H9 (cell line): ENCODE measurements at regions not wholly inside any gene's neighbourhood (a gene's known extent, or its start where the extent isn't known, plus 50 kb on each side); places are given as distances from the start of the nearest gene placed in this dataset.

ENCODE experiments used
- DNase-seq: peaks from one replicate; pipeline ENCODE4 v3.0.0-alpha.2; 2017
- H2AFZ ChIP-seq: one replicate; pipeline ENCODE4 v1.6.1; 2013; ENCODE audit warnings: mild to moderate bottlenecking, low read length, control low read depth, moderate library complexity
- H2AK5ac ChIP-seq: 2 replicates; pipeline ENCODE4 v1.6.1; 2013; ENCODE audit warnings: low read length, control low read depth, mixed read lengths; ENCODE audit not compliant: insufficient read length
- H2BK120ac ChIP-seq: one replicate; pipeline ENCODE4 v1.6.1; 2013; ENCODE audit warnings: low read depth, mild to moderate bottlenecking, low read length, control low read depth, inconsistent platforms; ENCODE audit not compliant: poor library complexity, severe bottlenecking
- H2BK12ac ChIP-seq: 2 replicates; pipeline ENCODE4 v1.6.1; 2013; ENCODE audit warnings: low read length, control low read depth, mixed read lengths, low read depth; ENCODE audit not compliant: insufficient read length
- H2BK15ac ChIP-seq: 2 replicates; pipeline ENCODE4 v1.6.1; 2013; ENCODE audit warnings: low read depth, low read length, control low read depth
- H2BK20ac ChIP-seq: one replicate; pipeline ENCODE4 v1.6.1; 2013; ENCODE audit warnings: low read depth, mild to moderate bottlenecking, low read length, control low read depth, inconsistent platforms; ENCODE audit not compliant: poor library complexity, severe bottlenecking
- H2BK5ac ChIP-seq: 2 replicates; pipeline ENCODE4 v1.6.1; 2013; ENCODE audit warnings: low read length, control low read depth, mixed read lengths; ENCODE audit not compliant: insufficient read length
- H3K14ac ChIP-seq: 2 replicates; pipeline ENCODE4 v1.6.1; 2013; ENCODE audit warnings: low read length, control low read depth; ENCODE audit not compliant: insufficient read depth
- H3K18ac ChIP-seq: 2 replicates; pipeline ENCODE4 v1.6.1; 2013; ENCODE audit warnings: low read depth, mild to moderate bottlenecking, mixed read lengths, low read length, control low read depth; ENCODE audit not compliant: insufficient read length
- H3K23ac ChIP-seq: 2 replicates; pipeline ENCODE4 v1.6.1; 2013; ENCODE audit warnings: low read length, control low read depth, mixed read lengths, low read depth; ENCODE audit not compliant: insufficient read length
- H3K23me2 ChIP-seq: 2 replicates; pipeline ENCODE4 v1.6.1; 2013; ENCODE audit warnings: low read depth, mild to moderate bottlenecking, mixed read lengths, low read length, control low read depth; ENCODE audit not compliant: insufficient read length, poor library complexity, severe bottlenecking
- H3K27ac ChIP-seq: 2 replicates; pipeline ENCODE4 v1.5.1; 2013; ENCODE audit warnings: low read length, control low read depth, mixed read lengths, low read depth; ENCODE audit not compliant: insufficient read length
- H3K27me3 ChIP-seq: 2 replicates; pipeline ENCODE4 v1.6.1; 2013; ENCODE audit warnings: low read length, control low read depth, inconsistent platforms; ENCODE audit not compliant: insufficient read depth
- H3K4ac ChIP-seq: 2 replicates; pipeline ENCODE4 v1.6.1; 2013; ENCODE audit warnings: low read depth, mild to moderate bottlenecking, control low read depth, inconsistent platforms, low read length, moderate library complexity
- H3K4me1 ChIP-seq: 2 replicates; pipeline ENCODE4 v1.6.1; 2013; ENCODE audit warnings: low read length, control low read depth, inconsistent platforms; ENCODE audit not compliant: insufficient read depth
- H3K4me2 ChIP-seq: 2 replicates; pipeline ENCODE4 v1.6.1; 2013; ENCODE audit warnings: low read length, control low read depth, mixed read lengths; ENCODE audit not compliant: insufficient read length, insufficient read depth
- H3K56ac ChIP-seq: 2 replicates; pipeline ENCODE4 v1.6.1; 2013; ENCODE audit warnings: low read depth, mild to moderate bottlenecking, mixed read lengths, low read length, control low read depth; ENCODE audit not compliant: insufficient read length
- H3K79me1 ChIP-seq: 2 replicates; pipeline ENCODE4 v1.6.1; 2013; ENCODE audit warnings: low read depth, mild to moderate bottlenecking, moderate library complexity, low read length, control low read depth, inconsistent platforms; ENCODE audit not compliant: insufficient read depth, poor library complexity, severe bottlenecking
- H3K79me2 ChIP-seq: 2 replicates; pipeline ENCODE4 v1.6.1; 2013; ENCODE audit warnings: low read length, control low read depth, inconsistent platforms; ENCODE audit not compliant: insufficient read depth
- H3K9ac ChIP-seq: 2 replicates; pipeline ENCODE4 v1.6.1; 2013; ENCODE audit warnings: low read length, control low read depth, mixed read lengths; ENCODE audit not compliant: insufficient read length; ENCODE audit errors: extremely low read depth
- H3K9me3 ChIP-seq: one replicate; pipeline ENCODE4 v1.6.1; 2013; ENCODE audit warnings: low read depth, low read length, inconsistent platforms; ENCODE audit not compliant: control insufficient read depth
- H3T11ph ChIP-seq: one replicate; pipeline ENCODE4 v1.6.1; 2013; ENCODE audit warnings: mild to moderate bottlenecking, low read length, control low read depth, inconsistent platforms
- H4K20me1 ChIP-seq: one replicate; pipeline ENCODE4 v1.6.1; 2013; ENCODE audit not compliant: control insufficient read depth, insufficient read length, insufficient read depth
- H4K5ac ChIP-seq: 2 replicates; pipeline ENCODE4 v1.6.1; 2013; ENCODE audit warnings: low read depth, mild to moderate bottlenecking, mixed read lengths, low read length, control low read depth; ENCODE audit not compliant: insufficient read length
- H4K8ac ChIP-seq: replicated peaks from 2 replicates; pipeline ENCODE4 v1.6.1; 2013; ENCODE audit warnings: low read length, control low read depth, mixed read lengths, low read depth; ENCODE audit not compliant: insufficient read length
- H4K91ac ChIP-seq: 2 replicates; pipeline ENCODE4 v1.6.1; 2013; ENCODE audit warnings: low read depth, mild to moderate bottlenecking, moderate library complexity, mixed read lengths, low read length, control low read depth; ENCODE audit not compliant: insufficient read length
- H3K27ac Mint-ChIP-seq, 3 experiments: 2 replicates in 2 of 3; 3 replicates in 1 of 3; pipeline ENCODE4 v1.8.0; 2020 to 2021; ENCODE audit warnings: mixed read lengths in 3 of 3, mild to moderate bottlenecking in 1 of 3, moderate library complexity in 1 of 3
- H3K27me3 Mint-ChIP-seq: 2 replicates; pipeline ENCODE4 v1.8.0; 2021; ENCODE audit warnings: low read depth, mild to moderate bottlenecking, moderate library complexity, mixed read lengths
- H3K36me3 Mint-ChIP-seq, 3 experiments: 2 replicates in 2 of 3; 3 replicates in 1 of 3; pipeline ENCODE4 v1.8.0; 2020 to 2021; ENCODE audit warnings: low read depth in 3 of 3, mixed read lengths in 3 of 3; ENCODE audit not compliant: insufficient read depth in 1 of 3
- H3K4me1 Mint-ChIP-seq, 2 experiments: 2 replicates each; pipeline ENCODE4 v1.8.0; 2020; ENCODE audit warnings: mixed read lengths in 2 of 2
- H3K4me3 Mint-ChIP-seq, 2 experiments: 2 replicates in 1 of 2; 3 replicates in 1 of 2; pipeline ENCODE4 v1.8.0; 2020 to 2021; ENCODE audit warnings: mild to moderate bottlenecking in 2 of 2, mixed read lengths in 2 of 2, moderate library complexity in 1 of 2
- H3K9me3 Mint-ChIP-seq, 2 experiments: 2 replicates in 1 of 2; 3 replicates in 1 of 2; pipeline ENCODE4 v1.8.0; 2020; ENCODE audit warnings: mild to moderate bottlenecking in 2 of 2, mixed read lengths in 2 of 2, moderate library complexity in 1 of 2
- WGBS: extraction: QIAGEN DNeasy Blood & Tissue Kit; methylation state at CpG from one replicate; pipeline ENCODE4 v1.1.7; 2013; ENCODE audit warnings: missing lambda C conversion rate, low lambda C conversion rate, mixed read lengths; ENCODE audit not compliant: insufficient read length; ENCODE audit errors: extremely low coverage; 5-methylcytosine and 5-hydroxymethylcytosine counted together
- TF ChIP-seq, protein P1 (sequence below): fragments of 200-600 bp; sonication (generic); conservative IDR thresholded peaks from 3 replicates; pipeline ENCODE4 v1.8.0; 2021; ENCODE audit warnings: antibody characterized with exemption, mild to moderate bottlenecking

DNA sequence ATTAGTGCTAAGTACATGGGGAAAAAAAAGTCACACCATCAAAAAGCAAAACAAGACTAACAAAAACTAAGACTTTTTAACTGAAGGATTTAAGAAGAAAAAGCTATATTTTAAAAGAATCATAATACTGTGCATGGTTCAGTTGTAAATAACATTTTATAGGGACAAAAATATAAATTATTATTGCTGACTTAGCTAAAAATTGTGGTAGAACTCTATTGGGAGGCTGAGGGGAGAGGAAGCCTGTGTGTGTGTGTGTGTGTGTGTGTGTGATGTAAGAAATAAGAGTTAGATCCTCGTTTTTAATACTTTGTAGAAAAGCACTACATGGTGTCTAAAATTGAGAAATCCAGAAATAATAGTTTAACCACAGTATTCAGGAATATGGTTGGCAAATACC, 1950.9 kb upstream of the TENM3 start:
- Histone ChIP-seq H2AK5ac (no peak overlapping the region), H3T11ph (no peak overlapping the region), H2BK5ac (no peak overlapping the region), H3K9me3 (no peaks in the 10 kb centered on the region), H2BK15ac (no peak overlapping the region), H2BK12ac (no peak overlapping the region), H3K4me1 (no peaks in the 10 kb centered on the region; the same call in 1 of the 2 replicates), H3K14ac (no peak overlapping the region), H3K27ac (no peak overlapping the region), H3K4ac (no peak overlapping the region), H3K4me2 (no peak overlapping the region), H3K23ac (no peak overlapping the region), H3K18ac (no peak overlapping the region), H2BK20ac (no peak overlapping the region), H4K91ac (no peak overlapping the region), H2AFZ (no peak overlapping the region), H3K23me2 (no peaks in the 10 kb centered on the region), H3K56ac (no peak overlapping the region), H4K8ac (no peak overlapping the region), H4K5ac (no peak overlapping the region), H4K20me1 (no peaks in the 10 kb centered on the region), H2BK120ac (no peak overlapping the region), H3K79me2 (no peaks in the 10 kb centered on the region), H3K9ac (no peak overlapping the region), H3K79me1 (no peaks in the 10 kb centered on the region), H3K27me3 (no peaks in the 10 kb centered on the region)
- DNase-seq = no peak
- no peak overlapping the region for H3K4me3 Mint-ChIP-seq
- H3K27me3 Mint-ChIP-seq = no peaks in the 10 kb centered on the region
- no peak overlapping the region for H3K27ac Mint-ChIP-seq
- H3K4me1 Mint-ChIP-seq = no peaks in the 10 kb centered on the region
- no peaks in the 10 kb centered on the region for H3K36me3 Mint-ChIP-seq
- H3K9me3 Mint-ChIP-seq = no peaks in the 10 kb centered on the region
- WGBS = no CpG with 5 or more reads among the region's 1 CpG
- TF ChIP-seq, protein P1, sequence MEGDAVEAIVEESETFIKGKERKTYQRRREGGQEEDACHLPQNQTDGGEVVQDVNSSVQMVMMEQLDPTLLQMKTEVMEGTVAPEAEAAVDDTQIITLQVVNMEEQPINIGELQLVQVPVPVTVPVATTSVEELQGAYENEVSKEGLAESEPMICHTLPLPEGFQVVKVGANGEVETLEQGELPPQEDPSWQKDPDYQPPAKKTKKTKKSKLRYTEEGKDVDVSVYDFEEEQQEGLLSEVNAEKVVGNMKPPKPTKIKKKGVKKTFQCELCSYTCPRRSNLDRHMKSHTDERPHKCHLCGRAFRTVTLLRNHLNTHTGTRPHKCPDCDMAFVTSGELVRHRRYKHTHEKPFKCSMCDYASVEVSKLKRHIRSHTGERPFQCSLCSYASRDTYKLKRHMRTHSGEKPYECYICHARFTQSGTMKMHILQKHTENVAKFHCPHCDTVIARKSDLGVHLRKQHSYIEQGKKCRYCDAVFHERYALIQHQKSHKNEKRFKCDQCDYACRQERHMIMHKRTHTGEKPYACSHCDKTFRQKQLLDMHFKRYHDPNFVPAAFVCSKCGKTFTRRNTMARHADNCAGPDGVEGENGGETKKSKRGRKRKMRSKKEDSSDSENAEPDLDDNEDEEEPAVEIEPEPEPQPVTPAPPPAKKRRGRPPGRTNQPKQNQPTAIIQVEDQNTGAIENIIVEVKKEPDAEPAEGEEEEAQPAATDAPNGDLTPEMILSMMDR = no peak
